ENCODE measurements at regions not wholly inside any gene's neighbourhood (a gene's known extent, or its start where the extent isn't known, plus 50 kb on each side); places are given as distances from the start of the nearest gene placed in this dataset.

DNA sequence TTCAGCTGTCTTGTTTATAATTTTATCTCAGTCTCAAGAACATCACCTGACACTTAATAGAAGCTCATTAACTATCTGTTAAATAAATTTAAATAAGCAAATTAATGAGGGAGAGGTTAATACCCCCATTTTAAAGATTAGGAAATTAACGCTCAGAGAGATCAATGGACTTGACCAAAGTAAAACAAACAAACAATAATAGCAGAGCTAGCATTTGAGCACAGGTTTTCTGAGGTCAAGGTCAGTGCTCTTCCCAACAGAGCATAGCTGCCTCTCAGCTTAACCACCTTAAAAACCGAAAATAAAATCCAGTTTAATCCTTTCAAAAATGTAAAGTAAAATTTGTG lies 196.6 kb upstream of the BCL6 start:
- peaks cover 3 to 28% (median 18%) of the 10 kb centered on the region in 4 donors for H3K4me1 ChIP-seq (ENCODE audit: control insufficient read depth in 4 of 4, insufficient read depth in 4 of 4, low read length in 3 of 4)
- TF ChIP-seq, protein P1, sequence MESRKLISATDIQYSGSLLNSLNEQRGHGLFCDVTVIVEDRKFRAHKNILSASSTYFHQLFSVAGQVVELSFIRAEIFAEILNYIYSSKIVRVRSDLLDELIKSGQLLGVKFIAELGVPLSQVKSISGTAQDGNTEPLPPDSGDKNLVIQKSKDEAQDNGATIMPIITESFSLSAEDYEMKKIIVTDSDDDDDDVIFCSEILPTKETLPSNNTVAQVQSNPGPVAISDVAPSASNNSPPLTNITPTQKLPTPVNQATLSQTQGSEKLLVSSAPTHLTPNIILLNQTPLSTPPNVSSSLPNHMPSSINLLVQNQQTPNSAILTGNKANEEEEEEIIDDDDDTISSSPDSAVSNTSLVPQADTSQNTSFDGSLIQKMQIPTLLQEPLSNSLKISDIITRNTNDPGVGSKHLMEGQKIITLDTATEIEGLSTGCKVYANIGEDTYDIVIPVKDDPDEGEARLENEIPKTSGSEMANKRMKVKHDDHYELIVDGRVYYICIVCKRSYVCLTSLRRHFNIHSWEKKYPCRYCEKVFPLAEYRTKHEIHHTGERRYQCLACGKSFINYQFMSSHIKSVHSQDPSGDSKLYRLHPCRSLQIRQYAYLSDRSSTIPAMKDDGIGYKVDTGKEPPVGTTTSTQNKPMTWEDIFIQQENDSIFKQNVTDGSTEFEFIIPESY (IDR thresholded peaks at IDR 0.05), result no peak
- peak; percentile 82 to 91 for TF ChIP-seq RXRA (IDR thresholded peaks at IDR 0.05)
- TF ChIP-seq HNF4A (conservative IDR thresholded peaks at IDR 0.05), result peak; percentile 51 to 60
- peak in 1 of 2 donors; percentile 30 for TF ChIP-seq RAD21 (IDR thresholded peaks at IDR 0.05)
- TF ChIP-seq FOXA1 (IDR thresholded peaks at IDR 0.05), result no peak
- peak; percentile 52 for TF ChIP-seq SP1 (IDR thresholded peaks at IDR 0.05)
- peak; percentile 11 for TF ChIP-seq NR2F2 (IDR thresholded peaks at IDR 0.05)
- H3K9ac ChIP-seq (ENCODE audit: low read depth in 1 of 2, low read length in 2 of 2), result no peak overlapping the region
- 37% methylated on average over 2 of the region's 2 CpGs for WGBS
- H3K27me3 ChIP-seq (ENCODE audit: control insufficient read depth in 4 of 4, insufficient read depth in 4 of 4, low read length in 3 of 4), result no peaks in the 10 kb centered on the region
- no peak for DNase-seq (ENCODE audit: low spot score)
- no peaks in the 10 kb centered on the region for H3K36me3 ChIP-seq (ENCODE audit: control insufficient read depth in 4 of 4, insufficient read depth in 3 of 4, low read depth in 1 of 4, low read length in 3 of 4)
- no peaks in the 10 kb centered on the region for H3K9me3 ChIP-seq (ENCODE audit: control insufficient read depth in 4 of 4, low read length in 3 of 4)
- no peak overlapping the region for H3K4me3 ChIP-seq (ENCODE audit: low read depth in 1 of 3, low read length in 3 of 3)
- peak overlapping the region; percentile 31 to 34 for H3K27ac ChIP-seq (ENCODE audit: low read depth in 1 of 2, low read length in 2 of 2)

DNA sequence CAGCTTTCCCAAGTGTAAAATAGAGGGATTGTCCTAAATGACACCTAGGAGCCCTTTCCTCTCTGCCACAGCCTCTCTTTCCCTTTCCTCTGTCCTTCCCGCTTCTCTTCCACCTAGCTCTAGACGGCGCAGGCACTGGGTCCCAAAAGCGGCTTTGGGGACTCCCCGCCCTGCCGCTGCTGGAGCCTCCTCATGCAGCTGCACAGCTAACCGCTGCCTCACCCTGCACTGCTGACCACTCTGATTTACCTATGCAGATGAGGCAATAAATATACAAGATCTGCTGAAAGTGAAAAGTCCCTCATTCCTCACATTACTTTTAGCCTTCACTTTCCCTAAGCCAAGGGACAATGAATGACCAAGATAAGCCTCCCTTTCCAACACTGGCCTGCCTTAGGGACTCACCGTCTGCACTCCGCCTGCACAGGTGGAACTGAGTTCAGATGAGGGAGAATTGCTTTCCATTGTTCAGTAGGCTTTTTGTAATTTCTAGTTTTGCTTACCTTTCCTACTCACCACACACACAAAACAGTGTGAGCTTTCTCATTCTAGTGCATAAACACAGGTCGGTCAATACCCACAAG lies 197.5 kb upstream of the BCL6 start:
- no peak for DNase-seq (ENCODE audit: low spot score)
- 94% methylated on average over 10 of the region's 10 CpGs for WGBS

More for the DNA sequence above, 197.5 kb upstream of the BCL6 start:
- no peak overlapping the region for H3K27ac ChIP-seq (ENCODE audit: low read depth in 1 of 2, low read length in 2 of 2)
- peaks cover 3 to 30% (median 23%) of the 10 kb centered on the region in 4 donors for H3K4me1 ChIP-seq (ENCODE audit: control insufficient read depth in 4 of 4, insufficient read depth in 4 of 4, low read length in 3 of 4)
- no peaks in the 10 kb centered on the region for H3K9me3 ChIP-seq (ENCODE audit: control insufficient read depth in 4 of 4, low read length in 3 of 4)
- TF ChIP-seq RXRA (IDR thresholded peaks at IDR 0.05), result no peak
- no peak for TF ChIP-seq HNF4G (IDR thresholded peaks at IDR 0.05)
- TF ChIP-seq, protein P1 (IDR thresholded peaks at IDR 0.05), result no peak
- TF ChIP-seq RAD21 (IDR thresholded peaks at IDR 0.05), result no peak
- TF ChIP-seq FOXA2 (IDR thresholded peaks at IDR 0.05), result no peak
- no peak for TF ChIP-seq JUND (IDR thresholded peaks at IDR 0.05)
- TF ChIP-seq EGR1 (IDR thresholded peaks at IDR 0.05; ENCODE audit: low read depth in 2 of 2), result no peak
- TF ChIP-seq, protein P2, sequence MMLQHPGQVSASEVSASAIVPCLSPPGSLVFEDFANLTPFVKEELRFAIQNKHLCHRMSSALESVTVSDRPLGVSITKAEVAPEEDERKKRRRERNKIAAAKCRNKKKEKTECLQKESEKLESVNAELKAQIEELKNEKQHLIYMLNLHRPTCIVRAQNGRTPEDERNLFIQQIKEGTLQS (IDR thresholded peaks at IDR 0.05), result no peak
- TF ChIP-seq, protein P3, sequence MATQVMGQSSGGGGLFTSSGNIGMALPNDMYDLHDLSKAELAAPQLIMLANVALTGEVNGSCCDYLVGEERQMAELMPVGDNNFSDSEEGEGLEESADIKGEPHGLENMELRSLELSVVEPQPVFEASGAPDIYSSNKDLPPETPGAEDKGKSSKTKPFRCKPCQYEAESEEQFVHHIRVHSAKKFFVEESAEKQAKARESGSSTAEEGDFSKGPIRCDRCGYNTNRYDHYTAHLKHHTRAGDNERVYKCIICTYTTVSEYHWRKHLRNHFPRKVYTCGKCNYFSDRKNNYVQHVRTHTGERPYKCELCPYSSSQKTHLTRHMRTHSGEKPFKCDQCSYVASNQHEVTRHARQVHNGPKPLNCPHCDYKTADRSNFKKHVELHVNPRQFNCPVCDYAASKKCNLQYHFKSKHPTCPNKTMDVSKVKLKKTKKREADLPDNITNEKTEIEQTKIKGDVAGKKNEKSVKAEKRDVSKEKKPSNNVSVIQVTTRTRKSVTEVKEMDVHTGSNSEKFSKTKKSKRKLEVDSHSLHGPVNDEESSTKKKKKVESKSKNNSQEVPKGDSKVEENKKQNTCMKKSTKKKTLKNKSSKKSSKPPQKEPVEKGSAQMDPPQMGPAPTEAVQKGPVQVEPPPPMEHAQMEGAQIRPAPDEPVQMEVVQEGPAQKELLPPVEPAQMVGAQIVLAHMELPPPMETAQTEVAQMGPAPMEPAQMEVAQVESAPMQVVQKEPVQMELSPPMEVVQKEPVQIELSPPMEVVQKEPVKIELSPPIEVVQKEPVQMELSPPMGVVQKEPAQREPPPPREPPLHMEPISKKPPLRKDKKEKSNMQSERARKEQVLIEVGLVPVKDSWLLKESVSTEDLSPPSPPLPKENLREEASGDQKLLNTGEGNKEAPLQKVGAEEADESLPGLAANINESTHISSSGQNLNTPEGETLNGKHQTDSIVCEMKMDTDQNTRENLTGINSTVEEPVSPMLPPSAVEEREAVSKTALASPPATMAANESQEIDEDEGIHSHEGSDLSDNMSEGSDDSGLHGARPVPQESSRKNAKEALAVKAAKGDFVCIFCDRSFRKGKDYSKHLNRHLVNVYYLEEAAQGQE (IDR thresholded peaks at IDR 0.05), result no peak
- no peak for TF ChIP-seq SP1 (IDR thresholded peaks at IDR 0.05)
- TF ChIP-seq, protein P4, sequence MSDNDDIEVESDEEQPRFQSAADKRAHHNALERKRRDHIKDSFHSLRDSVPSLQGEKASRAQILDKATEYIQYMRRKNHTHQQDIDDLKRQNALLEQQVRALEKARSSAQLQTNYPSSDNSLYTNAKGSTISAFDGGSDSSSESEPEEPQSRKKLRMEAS (IDR thresholded peaks at IDR 0.05), result no peak
- TF ChIP-seq GABPA (IDR thresholded peaks at IDR 0.05 in 1 of 2, conservative IDR thresholded peaks at IDR 0.05 in 1 of 2), result no peak
- TF ChIP-seq, protein P5, sequence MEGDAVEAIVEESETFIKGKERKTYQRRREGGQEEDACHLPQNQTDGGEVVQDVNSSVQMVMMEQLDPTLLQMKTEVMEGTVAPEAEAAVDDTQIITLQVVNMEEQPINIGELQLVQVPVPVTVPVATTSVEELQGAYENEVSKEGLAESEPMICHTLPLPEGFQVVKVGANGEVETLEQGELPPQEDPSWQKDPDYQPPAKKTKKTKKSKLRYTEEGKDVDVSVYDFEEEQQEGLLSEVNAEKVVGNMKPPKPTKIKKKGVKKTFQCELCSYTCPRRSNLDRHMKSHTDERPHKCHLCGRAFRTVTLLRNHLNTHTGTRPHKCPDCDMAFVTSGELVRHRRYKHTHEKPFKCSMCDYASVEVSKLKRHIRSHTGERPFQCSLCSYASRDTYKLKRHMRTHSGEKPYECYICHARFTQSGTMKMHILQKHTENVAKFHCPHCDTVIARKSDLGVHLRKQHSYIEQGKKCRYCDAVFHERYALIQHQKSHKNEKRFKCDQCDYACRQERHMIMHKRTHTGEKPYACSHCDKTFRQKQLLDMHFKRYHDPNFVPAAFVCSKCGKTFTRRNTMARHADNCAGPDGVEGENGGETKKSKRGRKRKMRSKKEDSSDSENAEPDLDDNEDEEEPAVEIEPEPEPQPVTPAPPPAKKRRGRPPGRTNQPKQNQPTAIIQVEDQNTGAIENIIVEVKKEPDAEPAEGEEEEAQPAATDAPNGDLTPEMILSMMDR (IDR thresholded peaks at IDR 0.05; ENCODE audit: low read depth, low read length, missing input control), result no peak
- TF ChIP-seq YY1 (IDR thresholded peaks at IDR 0.05), result no peak
- TF ChIP-seq FOXA1 (IDR thresholded peaks at IDR 0.05), result no peak
- no peak for TF ChIP-seq TAF1 (conservative IDR thresholded peaks at IDR 0.05)
- no peak overlapping the region for H3K9ac ChIP-seq (ENCODE audit: low read depth in 1 of 2, low read length in 2 of 2)
- H3K36me3 ChIP-seq (ENCODE audit: control insufficient read depth in 4 of 4, insufficient read depth in 3 of 4, low read depth in 1 of 4, low read length in 3 of 4), result no peaks in the 10 kb centered on the region
- H3K4me3 ChIP-seq (ENCODE audit: low read depth in 1 of 3, low read length in 3 of 3), result no peak overlapping the region
- H3K27me3 ChIP-seq (ENCODE audit: control insufficient read depth in 4 of 4, insufficient read depth in 4 of 4, low read length in 3 of 4), result no peaks in the 10 kb centered on the region

Data from liver (tissue), 8 donors.